Osteoblast (primary cell): ENCODE measurements at regions not wholly inside any gene's neighbourhood (a gene's known extent, or its start where the extent isn't known, plus 50 kb on each side); places are given as distances from the start of the nearest gene placed in this dataset.

Source experiments
- DNase-seq: peaks from one replicate; pipeline ENCODE4 v3.0.0; 2011; ENCODE audit warnings: low spot score, mixed read lengths; ENCODE audit not compliant: insufficient read length; ENCODE audit errors: missing footprints
- H2AFZ ChIP-seq: 2 replicates; pipeline ENCODE4 v1.6.0; 2011; ENCODE audit warnings: mild to moderate bottlenecking, low read length
- H3K27ac ChIP-seq: 2 replicates; pipeline ENCODE4 v1.5.1; 2011; ENCODE audit warnings: mild to moderate bottlenecking, low read depth, low read length, moderate library complexity
- H3K27me3 ChIP-seq: 2 replicates; pipeline ENCODE4 v1.6.0; 2012; ENCODE audit warnings: mild to moderate bottlenecking, control low read depth, inconsistent platforms, low read length, moderate library complexity; ENCODE audit not compliant: insufficient read depth
- H3K36me3 ChIP-seq: 2 replicates; pipeline ENCODE4 v1.5.1; 2011; ENCODE audit warnings: mild to moderate bottlenecking, low read length, control low read depth, moderate library complexity; ENCODE audit not compliant: insufficient read depth
- H3K4me1 ChIP-seq: 2 replicates; pipeline ENCODE4 v1.5.1; 2011; ENCODE audit warnings: mild to moderate bottlenecking, low read length, control low read depth, moderate library complexity; ENCODE audit not compliant: insufficient read depth
- H3K4me2 ChIP-seq: 2 replicates; pipeline ENCODE4 v1.6.0; 2011; ENCODE audit warnings: mild to moderate bottlenecking, low read length; ENCODE audit not compliant: insufficient read depth
- H3K4me3 ChIP-seq: fragments of 200-600 bp; sonication (generic); 3 replicates; pipeline ENCODE4 v1.5.1; 2012; ENCODE audit warnings: mild to moderate bottlenecking, low read length, inconsistent platforms; ENCODE audit not compliant: insufficient read depth
- H3K79me2 ChIP-seq: 2 replicates; pipeline ENCODE4 v1.6.0; 2012; ENCODE audit warnings: mild to moderate bottlenecking, low read length, control low read depth, inconsistent platforms; ENCODE audit not compliant: insufficient read depth
- H3K9me3 ChIP-seq: 2 replicates; pipeline ENCODE4 v1.5.1; 2011; ENCODE audit warnings: low read depth, low read length, control low read depth
- H4K20me1 ChIP-seq: 2 replicates; pipeline ENCODE4 v1.6.0; 2012; ENCODE audit warnings: mild to moderate bottlenecking, low read length, control low read depth; ENCODE audit not compliant: insufficient read depth
- CTCF ChIP-seq: IDR thresholded peaks from 2 replicates; pipeline ENCODE4 v1.5.1; 2011; ENCODE audit warnings: mild to moderate bottlenecking, low read depth, low read length, moderate library complexity; ENCODE audit errors: extremely low read depth

GRCh38 chr12:46554460-46554859 lies 181.9 kb upstream of the SLC38A2 start:
- peak overlapping the region; percentile 96 for H3K27ac ChIP-seq
- no peak for DNase-seq

DNA sequence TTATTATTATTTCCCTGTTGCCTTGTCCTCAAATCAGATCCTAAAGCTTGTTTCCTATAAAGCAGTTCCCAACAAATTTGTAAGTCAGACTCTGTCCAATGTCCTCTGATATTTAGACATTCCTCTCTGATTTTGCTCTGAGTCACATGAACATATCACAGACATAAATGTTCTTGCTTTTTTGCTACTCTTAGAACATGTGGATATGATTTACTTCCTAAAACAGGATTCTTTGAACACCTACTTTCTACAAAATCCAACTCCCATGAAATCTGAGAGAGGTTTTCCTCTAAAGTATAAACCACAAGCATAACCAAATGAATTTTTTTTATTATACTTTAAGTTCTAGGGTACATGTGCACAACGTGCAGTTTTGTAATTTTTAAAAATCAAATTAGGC lies 181.3 kb upstream of the SLC38A2 start:
- DNase-seq: no peak
- Histone ChIP-seq H3K9me3 (no peaks in the 10 kb centered on the region), H3K79me2 (no peaks in the 10 kb centered on the region), H2AFZ (no peak overlapping the region), H4K20me1 (no peaks in the 10 kb centered on the region), H3K4me3 (no peak overlapping the region), H3K27me3 (no peaks in the 10 kb centered on the region), H3K4me2 (no peak overlapping the region), H3K36me3 (no peaks in the 10 kb centered on the region), H3K4me1 (peaks cover 71% of the 10 kb centered on the region), H3K27ac (peak overlapping the region; percentile 96)
- no peak for TF ChIP-seq CTCF

More at GRCh38 chr12:46554460-46554859, 181.9 kb upstream of the SLC38A2 start:
- no peak overlapping the region for H3K4me3 ChIP-seq
- no peaks in the 10 kb centered on the region for H3K79me2 ChIP-seq
- H3K36me3 ChIP-seq: no peaks in the 10 kb centered on the region
- TF ChIP-seq CTCF: no peak
- no peaks in the 10 kb centered on the region for H3K9me3 ChIP-seq
- H3K4me1 ChIP-seq: peaks cover 70% of the 10 kb centered on the region
- H2AFZ ChIP-seq: no peak overlapping the region
- H3K4me2 ChIP-seq: no peak overlapping the region
- no peaks in the 10 kb centered on the region for H3K27me3 ChIP-seq
- H4K20me1 ChIP-seq: no peaks in the 10 kb centered on the region

DNA sequence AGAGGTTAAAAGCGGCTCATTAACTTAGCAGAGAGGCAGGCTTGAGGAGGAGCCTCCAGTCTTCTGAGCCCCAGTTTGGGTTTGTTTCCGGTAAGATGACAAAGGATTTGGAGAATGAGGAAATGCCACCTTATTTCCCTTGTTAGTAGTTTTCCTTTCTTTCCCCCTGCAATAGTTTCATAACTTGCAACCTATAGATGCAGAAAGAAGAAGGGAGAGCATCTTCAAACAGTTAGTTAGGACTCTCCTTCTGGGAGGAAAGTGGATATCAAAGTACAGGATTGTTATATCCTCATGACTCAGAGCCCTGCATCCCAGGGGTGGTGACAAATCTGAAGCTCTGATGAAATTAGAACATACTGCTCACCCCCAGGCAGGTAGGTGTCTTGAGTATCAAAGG lies 180.7 kb upstream of the SLC38A2 start:
- H3K79me2 ChIP-seq: no peaks in the 10 kb centered on the region
- TF ChIP-seq CTCF: no peak
- no peaks in the 10 kb centered on the region for H3K9me3 ChIP-seq
- peak overlapping the region; percentile 96 for H3K27ac ChIP-seq
- no peaks in the 10 kb centered on the region for H3K27me3 ChIP-seq
- no peak overlapping the region for H3K4me3 ChIP-seq
- no peak for DNase-seq
- peaks cover 73% of the 10 kb centered on the region for H3K4me1 ChIP-seq
- H4K20me1 ChIP-seq: no peaks in the 10 kb centered on the region
- H3K4me2 ChIP-seq: no peak overlapping the region
- no peak overlapping the region for H2AFZ ChIP-seq
- H3K36me3 ChIP-seq: no peaks in the 10 kb centered on the region

DNA sequence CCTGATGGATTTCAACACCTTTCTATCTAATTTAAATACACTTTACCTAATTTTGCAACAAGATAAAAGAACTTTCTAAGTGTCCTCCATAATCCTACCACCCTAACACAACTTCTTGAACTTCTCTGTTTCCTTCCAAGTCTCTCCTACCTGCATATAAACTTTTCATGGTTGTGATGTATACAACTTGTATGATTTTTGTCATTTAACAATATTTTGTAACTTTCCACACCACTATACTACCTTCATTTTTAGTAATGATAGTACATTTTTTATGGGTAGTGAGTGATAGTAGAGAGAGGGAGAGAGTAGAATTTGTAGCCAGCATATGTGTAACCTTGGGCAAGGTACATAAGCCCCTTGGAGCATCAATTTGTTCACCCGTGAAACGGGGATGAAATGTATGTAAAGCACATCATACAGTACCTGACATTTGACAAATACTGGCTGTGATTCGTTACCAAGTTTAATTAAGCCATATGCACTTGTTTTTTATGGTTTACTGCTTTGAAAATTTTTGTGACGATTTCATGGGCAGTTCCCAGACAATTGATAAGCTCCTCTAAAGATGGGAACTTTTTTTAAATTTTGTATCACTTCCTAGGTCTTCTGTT lies 177.8 kb upstream of the SLC38A2 start:
- DNase-seq: no peak
- Histone ChIP-seq H3K9me3 (no peaks in the 10 kb centered on the region), H2AFZ (peak overlapping the region; percentile 0), H3K4me3 (no peak overlapping the region), H3K27ac (peak overlapping the region; percentile 93), H3K27me3 (no peaks in the 10 kb centered on the region), H3K79me2 (no peaks in the 10 kb centered on the region), H3K4me1 (peaks cover 62% of the 10 kb centered on the region), H3K4me2 (peak overlapping the region; percentile 55), H4K20me1 (no peaks in the 10 kb centered on the region), H3K36me3 (no peaks in the 10 kb centered on the region)
- TF ChIP-seq CTCF: no peak
